H9 (cell line): ENCODE measurements at regions not wholly inside any gene's neighbourhood (a gene's known extent, or its start where the extent isn't known, plus 50 kb on each side); places are given as distances from the start of the nearest gene placed in this dataset.

Source experiments
- DNase-seq: peaks from one replicate; pipeline ENCODE4 v3.0.0-alpha.2; 2017
- H2AFZ ChIP-seq: one replicate; pipeline ENCODE4 v1.6.1; 2013; ENCODE audit warnings: mild to moderate bottlenecking, low read length, control low read depth, moderate library complexity
- H2AK5ac ChIP-seq: 2 replicates; pipeline ENCODE4 v1.6.1; 2013; ENCODE audit warnings: low read length, control low read depth, mixed read lengths; ENCODE audit not compliant: insufficient read length
- H2BK120ac ChIP-seq: one replicate; pipeline ENCODE4 v1.6.1; 2013; ENCODE audit warnings: low read depth, mild to moderate bottlenecking, low read length, control low read depth, inconsistent platforms; ENCODE audit not compliant: poor library complexity, severe bottlenecking
- H2BK12ac ChIP-seq: 2 replicates; pipeline ENCODE4 v1.6.1; 2013; ENCODE audit warnings: low read length, control low read depth, mixed read lengths, low read depth; ENCODE audit not compliant: insufficient read length
- H2BK15ac ChIP-seq: 2 replicates; pipeline ENCODE4 v1.6.1; 2013; ENCODE audit warnings: low read depth, low read length, control low read depth
- H2BK20ac ChIP-seq: one replicate; pipeline ENCODE4 v1.6.1; 2013; ENCODE audit warnings: low read depth, mild to moderate bottlenecking, low read length, control low read depth, inconsistent platforms; ENCODE audit not compliant: poor library complexity, severe bottlenecking
- H2BK5ac ChIP-seq: 2 replicates; pipeline ENCODE4 v1.6.1; 2013; ENCODE audit warnings: low read length, control low read depth, mixed read lengths; ENCODE audit not compliant: insufficient read length
- H3K14ac ChIP-seq: 2 replicates; pipeline ENCODE4 v1.6.1; 2013; ENCODE audit warnings: low read length, control low read depth; ENCODE audit not compliant: insufficient read depth
- H3K18ac ChIP-seq: 2 replicates; pipeline ENCODE4 v1.6.1; 2013; ENCODE audit warnings: low read depth, mild to moderate bottlenecking, mixed read lengths, low read length, control low read depth; ENCODE audit not compliant: insufficient read length
- H3K23ac ChIP-seq: 2 replicates; pipeline ENCODE4 v1.6.1; 2013; ENCODE audit warnings: low read length, control low read depth, mixed read lengths, low read depth; ENCODE audit not compliant: insufficient read length
- H3K23me2 ChIP-seq: 2 replicates; pipeline ENCODE4 v1.6.1; 2013; ENCODE audit warnings: low read depth, mild to moderate bottlenecking, mixed read lengths, low read length, control low read depth; ENCODE audit not compliant: insufficient read length, poor library complexity, severe bottlenecking
- H3K27ac ChIP-seq: 2 replicates; pipeline ENCODE4 v1.5.1; 2013; ENCODE audit warnings: low read length, control low read depth, mixed read lengths, low read depth; ENCODE audit not compliant: insufficient read length
- H3K27me3 ChIP-seq: 2 replicates; pipeline ENCODE4 v1.6.1; 2013; ENCODE audit warnings: low read length, control low read depth, inconsistent platforms; ENCODE audit not compliant: insufficient read depth
- H3K4ac ChIP-seq: 2 replicates; pipeline ENCODE4 v1.6.1; 2013; ENCODE audit warnings: low read depth, mild to moderate bottlenecking, control low read depth, inconsistent platforms, low read length, moderate library complexity
- H3K4me1 ChIP-seq: 2 replicates; pipeline ENCODE4 v1.6.1; 2013; ENCODE audit warnings: low read length, control low read depth, inconsistent platforms; ENCODE audit not compliant: insufficient read depth
- H3K4me2 ChIP-seq: 2 replicates; pipeline ENCODE4 v1.6.1; 2013; ENCODE audit warnings: low read length, control low read depth, mixed read lengths; ENCODE audit not compliant: insufficient read length, insufficient read depth
- H3K56ac ChIP-seq: 2 replicates; pipeline ENCODE4 v1.6.1; 2013; ENCODE audit warnings: low read depth, mild to moderate bottlenecking, mixed read lengths, low read length, control low read depth; ENCODE audit not compliant: insufficient read length
- H3K79me1 ChIP-seq: 2 replicates; pipeline ENCODE4 v1.6.1; 2013; ENCODE audit warnings: low read depth, mild to moderate bottlenecking, moderate library complexity, low read length, control low read depth, inconsistent platforms; ENCODE audit not compliant: insufficient read depth, poor library complexity, severe bottlenecking
- H3K79me2 ChIP-seq: 2 replicates; pipeline ENCODE4 v1.6.1; 2013; ENCODE audit warnings: low read length, control low read depth, inconsistent platforms; ENCODE audit not compliant: insufficient read depth
- H3K9ac ChIP-seq: 2 replicates; pipeline ENCODE4 v1.6.1; 2013; ENCODE audit warnings: low read length, control low read depth, mixed read lengths; ENCODE audit not compliant: insufficient read length; ENCODE audit errors: extremely low read depth
- H3K9me3 ChIP-seq: one replicate; pipeline ENCODE4 v1.6.1; 2013; ENCODE audit warnings: low read depth, low read length, inconsistent platforms; ENCODE audit not compliant: control insufficient read depth
- H3T11ph ChIP-seq: one replicate; pipeline ENCODE4 v1.6.1; 2013; ENCODE audit warnings: mild to moderate bottlenecking, low read length, control low read depth, inconsistent platforms
- H4K20me1 ChIP-seq: one replicate; pipeline ENCODE4 v1.6.1; 2013; ENCODE audit not compliant: control insufficient read depth, insufficient read length, insufficient read depth
- H4K5ac ChIP-seq: 2 replicates; pipeline ENCODE4 v1.6.1; 2013; ENCODE audit warnings: low read depth, mild to moderate bottlenecking, mixed read lengths, low read length, control low read depth; ENCODE audit not compliant: insufficient read length
- H4K8ac ChIP-seq: replicated peaks from 2 replicates; pipeline ENCODE4 v1.6.1; 2013; ENCODE audit warnings: low read length, control low read depth, mixed read lengths, low read depth; ENCODE audit not compliant: insufficient read length
- H4K91ac ChIP-seq: 2 replicates; pipeline ENCODE4 v1.6.1; 2013; ENCODE audit warnings: low read depth, mild to moderate bottlenecking, moderate library complexity, mixed read lengths, low read length, control low read depth; ENCODE audit not compliant: insufficient read length
- H3K27ac Mint-ChIP-seq, 3 experiments: 2 replicates in 2 of 3; 3 replicates in 1 of 3; pipeline ENCODE4 v1.8.0; 2020 to 2021; ENCODE audit warnings: mixed read lengths in 3 of 3, mild to moderate bottlenecking in 1 of 3, moderate library complexity in 1 of 3
- H3K27me3 Mint-ChIP-seq: 2 replicates; pipeline ENCODE4 v1.8.0; 2021; ENCODE audit warnings: low read depth, mild to moderate bottlenecking, moderate library complexity, mixed read lengths
- H3K36me3 Mint-ChIP-seq, 3 experiments: 2 replicates in 2 of 3; 3 replicates in 1 of 3; pipeline ENCODE4 v1.8.0; 2020 to 2021; ENCODE audit warnings: low read depth in 3 of 3, mixed read lengths in 3 of 3; ENCODE audit not compliant: insufficient read depth in 1 of 3
- H3K4me1 Mint-ChIP-seq, 2 experiments: 2 replicates each; pipeline ENCODE4 v1.8.0; 2020; ENCODE audit warnings: mixed read lengths in 2 of 2
- H3K4me3 Mint-ChIP-seq, 2 experiments: 2 replicates in 1 of 2; 3 replicates in 1 of 2; pipeline ENCODE4 v1.8.0; 2020 to 2021; ENCODE audit warnings: mild to moderate bottlenecking in 2 of 2, mixed read lengths in 2 of 2, moderate library complexity in 1 of 2
- H3K9me3 Mint-ChIP-seq, 2 experiments: 2 replicates in 1 of 2; 3 replicates in 1 of 2; pipeline ENCODE4 v1.8.0; 2020; ENCODE audit warnings: mild to moderate bottlenecking in 2 of 2, mixed read lengths in 2 of 2, moderate library complexity in 1 of 2
- CTCF ChIP-seq: fragments of 200-600 bp; sonication (generic); conservative IDR thresholded peaks from 3 replicates; pipeline ENCODE4 v1.8.0; 2021; ENCODE audit warnings: antibody characterized with exemption, mild to moderate bottlenecking
- WGBS: extraction: QIAGEN DNeasy Blood & Tissue Kit; methylation state at CpG from one replicate; pipeline ENCODE4 v1.1.7; 2013; ENCODE audit warnings: missing lambda C conversion rate, low lambda C conversion rate, mixed read lengths; ENCODE audit not compliant: insufficient read length; ENCODE audit errors: extremely low coverage; 5-methylcytosine and 5-hydroxymethylcytosine counted together

GRCh38 chr20:40890181-40890580 lies 138.4 kb upstream of the TOP1 start:
- Histone ChIP-seq H3T11ph (no peak overlapping the region), H3K79me2 (no peaks in the 10 kb centered on the region), H3K14ac (no peak overlapping the region), H4K91ac (no peak overlapping the region), H3K9me3 (no peaks in the 10 kb centered on the region), H3K4me2 (no peak overlapping the region), H4K5ac (no peak overlapping the region), H3K9ac (no peak overlapping the region), H3K27me3 (no peaks in the 10 kb centered on the region), H3K18ac (no peak overlapping the region), H4K20me1 (no peaks in the 10 kb centered on the region), H3K27ac (no peak overlapping the region), H3K23ac (no peak overlapping the region), H2BK20ac (no peak overlapping the region), H3K79me1 (no peaks in the 10 kb centered on the region), H2BK5ac (no peak overlapping the region), H2BK12ac (no peak overlapping the region), H3K4ac (no peak overlapping the region), H3K23me2 (no peaks in the 10 kb centered on the region), H2BK120ac (no peak overlapping the region), H4K8ac (no peak overlapping the region), H3K56ac (no peak overlapping the region), H2AK5ac (no peak overlapping the region), H3K4me1 (no peaks in the 10 kb centered on the region), H2AFZ (no peak overlapping the region), H2BK15ac (no peak overlapping the region)
- H3K27ac Mint-ChIP-seq: no peak overlapping the region
- no peak for TF ChIP-seq CTCF
- H3K36me3 Mint-ChIP-seq: no peaks in the 10 kb centered on the region
- WGBS: no CpG with 5 or more reads among the region's 2 CpGs
- no peak overlapping the region for H3K4me3 Mint-ChIP-seq
- H3K4me1 Mint-ChIP-seq: no peaks in the 10 kb centered on the region
- no peaks in the 10 kb centered on the region for H3K9me3 Mint-ChIP-seq
- H3K27me3 Mint-ChIP-seq: peaks cover 2% of the 10 kb centered on the region
- DNase-seq: no peak
